Activated CD8-positive, alpha-beta memory T cell treated with anti-CD3 and anti-CD28 coated beads for 48 hours (primary cell): ENCODE measurements at regions not wholly inside any gene's neighbourhood (a gene's known extent, or its start where the extent isn't known, plus 50 kb on each side); places are given as distances from the start of the nearest gene placed in this dataset.

ENCODE experiments used
- DNase-seq, 3 experiments: peaks; one replicate each; pipeline ENCODE4 v3.0.0-alpha.2; 2020; ENCODE audit warnings: low read depth in 2 of 3, low spot score in 2 of 3

GRCh38 chr1:221343136-221343535, 398.8 kb downstream of the DUSP10 start:
- no peak for DNase-seq

- DNase-seq, result no peak
Observed at GRCh38 chr1:221343607-221344006, 398.3 kb downstream of the DUSP10 start.

- no peak for DNase-seq
Observed at GRCh38 chr1:221344693-221345092, 397.2 kb downstream of the DUSP10 start.

GRCh38 chr1:221347706-221348105, 394.2 kb downstream of the DUSP10 start:
- DNase-seq, result no peak

- DNase-seq, result no peak
Observed at GRCh38 chr1:221350091-221350490, 391.8 kb downstream of the DUSP10 start.

- DNase-seq, result no peak
Observed at GRCh38 chr1:221356693-221357092, 385.2 kb downstream of the DUSP10 start.

- no peak for DNase-seq
Observed at GRCh38 chr1:221363039-221363438, 378.9 kb downstream of the DUSP10 start.

- DNase-seq, result no peak
Observed at GRCh38 chr1:221366495-221367110, 375.3 kb downstream of the DUSP10 start.

- DNase-seq, result no peak
Observed at GRCh38 chr1:221371705-221372104, 370.2 kb downstream of the DUSP10 start.

- no peak for DNase-seq
Observed at GRCh38 chr1:221373795-221374194, 368.1 kb downstream of the DUSP10 start.

GRCh38 chr1:221376286-221376685, 365.6 kb downstream of the DUSP10 start:
- DNase-seq, result no peak

- DNase-seq, result no peak
Observed at GRCh38 chr1:221381910-221382623, 359.8 kb downstream of the DUSP10 start.

- no peak for DNase-seq
Observed at GRCh38 chr1:221392453-221392852, 349.4 kb downstream of the DUSP10 start.

- DNase-seq, result no peak
Observed at GRCh38 chr1:221394011-221394544, 347.8 kb downstream of the DUSP10 start.

- no peak for DNase-seq
Observed at GRCh38 chr1:221396526-221396925, 345.4 kb downstream of the DUSP10 start.

GRCh38 chr1:221397141-221397540, 344.7 kb downstream of the DUSP10 start:
- DNase-seq, result no peak

GRCh38 chr1:221397606-221398005, 344.3 kb downstream of the DUSP10 start:
- no peak for DNase-seq

GRCh38 chr1:221405146-221405545, 336.7 kb downstream of the DUSP10 start:
- DNase-seq, result no peak

GRCh38 chr1:221408117-221408803, 333.6 kb downstream of the DUSP10 start:
- DNase-seq, result no peak

GRCh38 chr1:221411283-221411682, 330.6 kb downstream of the DUSP10 start:
- DNase-seq, result no peak

- DNase-seq, result no peak
Observed at GRCh38 chr1:221414772-221415539, 326.9 kb downstream of the DUSP10 start.
